ENCODE measurements at regions not wholly inside any gene's neighbourhood (a gene's known extent, or its start where the extent isn't known, plus 50 kb on each side); places are given as distances from the start of the nearest gene placed in this dataset.

DNA sequence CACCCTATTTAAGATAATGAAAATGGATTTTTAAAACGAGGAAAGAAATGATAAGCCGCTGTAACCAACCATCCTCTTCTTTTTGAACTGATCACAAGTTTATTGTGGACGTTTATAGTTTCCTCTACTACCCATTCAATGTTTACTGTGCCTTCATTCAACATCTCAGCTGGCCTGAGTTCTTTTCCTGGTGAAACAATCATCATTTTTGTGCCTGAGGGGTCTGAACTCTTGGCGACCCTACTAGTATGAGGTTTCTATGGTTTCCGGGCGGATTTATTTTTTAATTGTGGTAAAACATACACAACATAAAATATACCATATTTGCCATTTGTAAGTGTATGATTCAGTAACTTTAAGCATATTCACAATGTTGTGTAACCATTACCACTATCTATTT is 100.7 kb downstream of the SPRY1 start:
- no peak for DNase-seq (ENCODE audit: low read depth in 2 of 2)

DNA sequence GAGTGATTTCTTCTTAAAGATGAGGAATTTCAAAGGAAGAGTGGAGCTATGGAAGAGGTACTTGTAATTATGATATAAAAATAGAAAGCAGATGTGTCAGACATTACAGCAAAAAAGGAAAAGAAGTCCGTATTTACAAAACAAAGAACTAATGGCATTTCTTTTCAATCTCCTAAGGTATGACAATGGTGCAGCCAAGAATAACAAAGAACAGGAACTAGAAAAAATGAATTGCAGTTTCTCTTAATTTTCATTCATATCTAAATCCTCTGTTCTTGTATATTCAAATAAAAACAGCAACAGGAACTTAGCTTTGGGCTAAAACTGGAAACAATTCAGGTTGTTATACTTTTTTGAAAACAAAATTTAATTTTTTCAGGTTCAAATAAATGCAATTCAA is 105.1 kb downstream of the SPRY1 start:
- no peak for DNase-seq (ENCODE audit: low read depth in 2 of 2)

DNA sequence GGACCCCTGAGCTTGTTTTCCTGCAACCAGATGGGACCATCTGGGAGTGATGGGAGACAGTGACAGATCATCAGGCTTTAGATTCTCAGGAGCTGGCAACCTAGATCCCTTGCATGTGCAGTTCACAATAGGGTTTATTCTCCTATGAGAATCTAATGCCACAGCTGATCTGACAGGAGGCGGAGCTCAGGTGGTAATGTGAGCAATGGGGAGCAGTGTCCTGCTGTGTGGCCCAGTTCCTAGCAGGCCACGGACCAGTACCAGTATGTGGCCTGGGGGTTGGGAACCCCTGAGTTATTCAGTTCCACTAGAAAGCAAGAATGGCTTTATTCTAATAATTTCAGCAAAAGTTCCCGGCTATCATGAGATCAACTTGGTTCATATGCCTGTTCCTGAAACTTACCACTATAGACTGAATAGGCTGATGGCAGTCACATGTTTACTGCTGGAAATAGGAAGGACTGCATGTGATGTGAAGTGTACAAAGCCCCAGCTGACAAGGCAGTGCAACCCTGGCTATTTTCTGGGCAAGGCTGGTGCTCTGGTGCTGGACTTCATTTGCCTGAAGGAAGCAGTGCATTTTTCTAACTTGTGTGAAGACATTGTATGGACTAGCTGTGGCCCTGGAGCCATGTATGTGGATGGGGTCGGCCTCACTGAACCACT is 107.2 kb downstream of the SPRY1 start:
- no peak for DNase-seq (ENCODE audit: low read depth in 2 of 2)

DNA sequence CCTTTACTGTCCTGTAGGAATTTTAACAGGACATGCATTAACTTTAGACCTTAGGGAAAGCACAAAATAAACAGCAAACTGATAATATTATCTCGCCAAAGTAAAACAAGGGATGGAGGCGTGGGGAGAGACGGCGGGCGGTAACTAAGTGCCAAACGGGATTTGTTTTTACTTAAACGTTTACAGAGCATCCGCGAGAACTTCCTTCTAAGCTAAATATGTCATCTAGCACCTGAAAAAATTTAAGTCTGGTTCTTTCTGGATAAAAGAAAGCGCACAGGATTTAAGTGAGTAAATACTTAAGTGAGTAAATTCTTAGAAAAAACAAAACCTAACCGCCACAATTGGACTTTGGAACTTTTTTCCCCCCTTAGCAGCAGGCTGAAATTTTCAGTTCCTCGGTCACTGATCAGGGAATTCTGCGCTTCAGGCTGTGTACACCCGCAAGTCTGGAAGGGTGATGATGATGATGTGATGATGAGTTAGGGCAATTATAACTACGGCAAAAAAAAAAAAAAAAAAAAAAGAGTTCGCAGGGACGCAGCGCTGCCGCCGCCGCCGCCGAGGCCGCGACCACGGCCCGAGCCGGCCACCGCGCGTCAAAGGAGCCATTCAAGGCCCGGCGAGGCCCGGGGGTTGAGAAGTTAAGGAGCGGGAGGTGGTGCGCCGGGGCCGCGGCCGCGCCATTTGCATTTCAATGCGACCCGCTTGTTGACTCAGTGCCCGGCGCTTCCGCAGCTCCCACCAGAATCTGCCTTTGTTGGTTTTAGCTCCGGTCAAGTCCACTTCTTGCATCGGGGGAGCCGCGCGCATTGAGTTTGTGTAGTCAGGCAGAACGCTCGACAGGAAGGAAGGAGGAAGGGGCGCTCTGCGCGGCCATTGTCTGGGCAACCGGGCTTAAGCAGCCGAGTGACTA is 108.8 kb downstream of the SPRY1 start:
- no peak for DNase-seq (ENCODE audit: low read depth in 2 of 2)

DNA sequence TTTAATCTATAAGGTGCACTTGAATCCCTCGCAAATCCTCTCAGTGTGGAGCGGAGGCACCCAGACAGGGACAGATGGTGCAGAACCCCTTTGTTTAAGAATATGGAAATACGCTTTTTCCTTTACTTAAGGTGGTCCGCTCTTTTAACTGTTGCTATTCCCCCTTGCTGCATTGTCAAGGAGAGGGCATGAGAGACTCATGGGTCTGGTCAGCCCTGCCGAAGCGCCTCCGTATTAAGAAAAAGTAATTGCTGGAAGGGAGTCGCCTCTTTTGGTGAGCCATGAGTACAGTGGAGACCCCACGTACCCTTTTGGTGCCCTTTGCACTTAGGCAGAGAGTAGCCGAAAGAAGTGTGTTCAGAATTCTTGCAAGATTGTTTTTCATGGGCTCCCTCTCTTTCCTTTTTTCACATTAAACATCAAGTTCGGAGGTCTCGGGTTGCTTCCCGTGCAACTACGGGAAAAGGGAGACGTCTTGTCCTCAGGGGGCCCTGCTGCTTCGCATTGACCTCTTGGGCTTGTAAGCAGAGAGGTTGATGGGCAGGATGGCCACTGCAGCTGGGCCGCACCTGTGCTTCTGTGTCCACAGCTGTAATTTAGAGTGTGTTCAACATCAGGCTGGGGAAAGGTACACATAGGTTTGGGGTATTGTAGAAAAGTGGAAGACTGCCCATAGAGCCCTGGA is 109.6 kb downstream of the SPRY1 start:
- no peak for DNase-seq (ENCODE audit: low read depth in 2 of 2)

DNA sequence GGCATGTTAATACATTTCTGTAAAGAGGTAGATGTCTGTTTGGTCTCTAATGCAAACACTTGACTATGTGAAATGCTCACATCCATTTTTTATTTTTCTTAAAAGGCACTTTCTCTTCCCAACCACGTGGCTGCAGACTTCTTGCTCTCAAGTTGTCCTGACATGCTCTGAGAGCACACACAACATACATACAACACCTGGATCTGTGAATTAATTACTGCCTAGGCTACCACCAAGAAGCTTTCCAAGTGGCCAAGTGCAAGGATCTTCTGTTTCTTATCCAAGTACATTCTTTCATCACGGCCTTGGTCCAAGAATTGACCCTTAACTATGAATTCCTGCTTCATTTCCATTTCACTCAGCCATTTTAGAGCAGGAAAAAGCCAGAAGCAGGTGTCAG is 110.8 kb downstream of the SPRY1 start:
- no peak for DNase-seq (ENCODE audit: low read depth in 2 of 2)

DNA sequence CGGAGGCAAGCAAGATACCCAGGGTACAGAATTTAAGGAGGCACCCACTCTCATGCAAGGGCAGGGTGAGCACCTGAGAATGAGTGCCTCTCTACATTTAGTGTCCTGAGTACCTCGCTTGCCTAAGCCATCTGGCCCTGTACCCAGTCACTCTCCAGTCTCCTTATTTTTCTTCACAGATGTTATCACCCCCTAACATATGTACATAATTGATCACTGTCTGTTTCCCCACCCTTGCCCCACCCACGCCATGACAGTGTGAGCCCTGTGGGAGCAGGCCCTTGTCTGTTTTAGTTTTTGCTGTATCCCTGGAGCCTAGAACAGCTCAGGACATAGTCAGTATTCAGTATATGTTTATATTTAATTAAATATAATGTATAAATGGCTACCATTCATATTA is 113.6 kb downstream of the SPRY1 start:
- no peak for DNase-seq (ENCODE audit: low read depth in 2 of 2)

DNA sequence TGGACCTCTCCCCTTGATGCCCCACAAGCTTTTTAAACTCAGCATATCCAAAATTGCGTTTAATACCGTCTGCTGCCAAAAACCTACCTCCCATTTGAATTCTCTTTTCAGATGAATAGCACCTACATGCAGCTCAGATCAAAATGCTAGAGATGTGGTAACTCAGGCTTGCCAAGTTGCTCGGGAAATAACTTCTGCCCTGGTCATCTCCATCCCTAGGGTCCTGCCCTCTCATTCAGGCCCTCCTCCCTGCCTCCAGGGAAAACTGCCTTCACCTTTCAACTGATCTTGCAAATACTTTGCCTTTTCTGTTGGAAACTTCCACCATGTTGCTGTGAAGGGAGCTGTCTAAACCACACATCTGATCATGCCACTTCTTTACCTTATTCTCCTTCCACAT is 114.1 kb downstream of the SPRY1 start:
- no peak for DNase-seq (ENCODE audit: low read depth in 2 of 2)

DNA sequence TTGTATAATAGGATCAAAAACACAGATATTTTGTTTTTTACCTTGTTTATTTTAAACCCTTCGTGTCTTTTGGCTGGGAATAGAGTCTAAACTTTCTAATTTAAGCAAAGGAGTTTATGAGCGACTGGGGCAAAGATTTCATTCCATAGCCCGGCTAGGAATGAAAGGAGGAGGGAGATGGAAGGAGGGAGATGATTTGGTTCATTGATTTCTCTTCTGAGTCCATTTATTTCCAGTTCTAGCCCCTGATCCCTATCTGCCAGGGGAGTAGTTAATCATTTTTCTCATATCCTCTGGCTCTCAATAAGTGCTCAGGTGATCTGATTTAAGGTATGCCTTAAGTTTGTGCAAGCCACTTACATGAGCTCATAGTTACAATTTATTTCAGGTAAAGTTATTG is 120.0 kb downstream of the SPRY1 start:
- no peak for DNase-seq (ENCODE audit: low read depth in 2 of 2)

DNA sequence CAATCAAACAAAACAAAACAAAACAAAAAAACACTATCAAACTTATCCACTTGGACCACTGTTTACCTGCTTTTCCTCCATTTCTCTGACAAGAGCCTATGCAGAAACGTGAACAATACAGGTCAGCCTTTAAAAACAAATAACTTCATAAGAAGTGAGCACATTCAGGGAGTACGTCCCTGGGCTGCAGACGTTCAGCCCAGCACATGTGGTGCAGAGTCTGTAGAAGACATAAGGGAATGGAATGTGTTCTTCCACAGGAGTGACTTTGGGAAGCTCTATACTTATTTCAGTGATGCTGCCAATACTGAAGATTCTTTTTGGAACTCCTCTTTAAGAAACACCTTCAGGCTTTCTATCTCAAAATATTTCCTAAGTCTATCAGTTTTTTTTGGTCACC is 120.6 kb downstream of the SPRY1 start:
- no peak for DNase-seq (ENCODE audit: low read depth in 2 of 2)

DNA sequence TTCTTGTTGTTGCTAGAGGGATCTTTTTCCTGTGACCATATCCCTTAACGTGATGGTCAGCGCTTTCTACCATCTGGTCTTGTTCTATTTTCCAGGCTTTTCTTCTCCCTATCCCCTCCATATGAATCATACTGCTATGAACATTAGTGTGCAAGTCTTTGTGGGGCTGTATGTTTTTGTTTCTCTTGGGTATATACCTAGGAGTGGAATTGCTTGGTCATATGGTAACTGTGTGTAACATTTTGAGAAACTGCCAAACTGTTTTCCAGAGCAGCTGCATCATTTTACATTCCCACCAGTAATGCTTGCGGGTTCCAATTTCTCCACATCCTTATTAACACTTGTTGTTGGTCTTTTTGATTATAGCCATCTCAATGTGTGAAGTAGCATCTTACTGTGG is 121.4 kb downstream of the SPRY1 start:
- no peak for DNase-seq (ENCODE audit: low read depth in 2 of 2)

DNA sequence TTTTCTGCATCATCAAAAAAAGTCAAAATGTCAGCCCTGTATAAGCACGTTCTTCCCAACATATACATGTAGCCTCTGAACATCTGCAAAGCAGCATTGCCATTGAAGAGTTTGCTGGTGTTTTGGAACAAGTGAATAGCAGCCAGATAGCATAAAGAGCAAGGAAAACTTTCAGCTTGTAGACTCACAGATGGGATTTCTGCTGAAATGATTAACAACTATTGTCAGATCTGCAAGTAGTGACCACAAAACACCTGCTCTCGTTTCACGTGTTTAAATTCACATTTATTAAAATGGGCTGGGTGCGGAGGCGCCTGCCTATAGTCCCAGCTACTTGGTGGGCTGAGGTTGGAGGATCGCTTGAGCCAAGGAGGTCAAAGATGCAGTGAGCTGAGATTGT is 123.7 kb downstream of the SPRY1 start:
- DNase-seq (ENCODE audit: low read depth in 2 of 2) = no peak

DNA sequence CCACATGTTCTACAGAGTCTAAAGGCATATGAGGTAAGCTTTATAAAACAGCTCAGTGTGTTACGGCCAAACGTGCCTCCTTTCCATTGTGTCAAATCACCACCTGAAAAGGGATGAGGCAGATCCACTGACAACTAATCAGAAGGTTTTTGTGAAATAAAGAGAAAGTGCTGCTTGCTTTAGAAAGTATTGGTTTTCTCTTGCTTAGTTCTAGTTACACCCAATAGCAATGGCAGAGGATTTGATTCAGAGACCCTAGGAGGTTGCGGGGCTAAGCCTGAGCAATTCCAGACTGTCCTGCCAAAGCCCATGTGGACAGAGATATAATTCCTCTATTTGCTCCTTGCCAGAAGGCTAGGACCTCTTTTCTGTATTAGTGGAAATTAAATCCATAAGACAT is 125.5 kb downstream of the SPRY1 start:
- DNase-seq (ENCODE audit: low read depth in 2 of 2) = no peak

DNA sequence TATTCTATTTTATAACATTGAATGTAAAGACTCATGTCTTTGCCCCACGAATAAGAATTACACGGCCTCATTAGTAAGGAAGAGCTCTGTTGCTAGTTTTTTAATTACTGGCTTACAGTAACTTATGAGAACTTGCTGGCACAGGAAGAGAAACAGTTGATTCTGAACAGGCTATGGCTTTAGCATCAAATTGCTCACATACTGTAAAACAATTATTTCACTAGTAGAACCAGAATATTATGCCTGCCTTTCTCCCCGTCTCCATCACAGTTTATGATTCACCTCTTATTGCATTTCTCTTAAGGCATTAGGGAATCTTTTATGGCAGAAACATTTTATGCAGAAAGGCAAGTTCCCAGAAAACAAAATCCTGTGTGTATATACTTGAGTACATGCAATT is 126.1 kb downstream of the SPRY1 start:
- DNase-seq (ENCODE audit: low read depth in 2 of 2) = no peak

DNA sequence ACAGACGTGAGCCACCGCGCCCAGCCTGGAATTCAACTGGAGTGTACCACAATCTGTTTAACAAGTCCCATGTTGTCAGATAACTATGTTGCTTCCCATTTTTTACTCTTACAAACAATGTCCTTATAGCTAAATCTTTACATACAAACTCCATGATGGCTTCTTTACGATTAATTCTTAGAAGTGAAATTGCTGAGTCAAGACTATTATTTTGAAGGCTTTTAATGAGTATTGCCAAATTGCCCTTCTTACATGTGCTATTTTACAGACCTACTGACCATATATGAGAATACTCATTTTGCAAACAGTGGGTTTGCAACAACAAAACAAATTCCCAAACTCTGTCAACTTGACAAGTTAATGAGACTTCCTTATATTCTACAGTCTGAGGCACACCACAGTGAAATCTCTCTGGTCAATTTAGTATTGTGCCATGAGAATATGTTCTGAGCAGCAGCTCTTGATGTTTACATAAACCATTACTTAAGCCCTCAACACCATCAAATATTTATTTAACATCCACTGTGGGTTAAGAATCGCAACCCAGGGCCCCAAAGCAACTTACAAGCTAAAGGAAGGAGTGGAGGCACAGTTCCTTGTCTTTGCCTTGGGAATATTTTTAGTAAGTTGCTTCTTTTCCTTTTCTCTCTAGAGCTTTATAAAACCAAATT is 128.5 kb downstream of the SPRY1 start:
- DNase-seq (ENCODE audit: low read depth in 2 of 2) = no peak

DNA sequence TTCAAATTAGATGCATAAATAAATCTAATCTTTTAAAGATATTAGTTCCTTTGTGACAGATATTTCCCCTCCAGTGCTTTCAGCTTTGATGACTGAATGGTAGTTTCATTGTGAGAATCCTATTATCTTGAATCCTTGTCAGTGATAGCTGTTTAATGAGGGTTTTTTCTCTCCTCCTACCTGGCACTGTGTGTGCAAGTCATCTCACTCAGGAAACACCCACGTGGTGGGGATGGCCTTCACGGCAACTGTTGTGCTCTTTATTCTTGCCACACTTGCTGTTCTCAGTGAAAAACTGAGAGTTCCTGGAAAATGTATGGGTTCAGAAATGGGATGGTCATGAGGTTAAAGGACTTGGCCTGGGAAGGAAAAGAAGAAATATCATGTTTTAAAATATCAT is 129.9 kb downstream of the SPRY1 start:
- no peak for DNase-seq (ENCODE audit: low read depth in 2 of 2)

DNA sequence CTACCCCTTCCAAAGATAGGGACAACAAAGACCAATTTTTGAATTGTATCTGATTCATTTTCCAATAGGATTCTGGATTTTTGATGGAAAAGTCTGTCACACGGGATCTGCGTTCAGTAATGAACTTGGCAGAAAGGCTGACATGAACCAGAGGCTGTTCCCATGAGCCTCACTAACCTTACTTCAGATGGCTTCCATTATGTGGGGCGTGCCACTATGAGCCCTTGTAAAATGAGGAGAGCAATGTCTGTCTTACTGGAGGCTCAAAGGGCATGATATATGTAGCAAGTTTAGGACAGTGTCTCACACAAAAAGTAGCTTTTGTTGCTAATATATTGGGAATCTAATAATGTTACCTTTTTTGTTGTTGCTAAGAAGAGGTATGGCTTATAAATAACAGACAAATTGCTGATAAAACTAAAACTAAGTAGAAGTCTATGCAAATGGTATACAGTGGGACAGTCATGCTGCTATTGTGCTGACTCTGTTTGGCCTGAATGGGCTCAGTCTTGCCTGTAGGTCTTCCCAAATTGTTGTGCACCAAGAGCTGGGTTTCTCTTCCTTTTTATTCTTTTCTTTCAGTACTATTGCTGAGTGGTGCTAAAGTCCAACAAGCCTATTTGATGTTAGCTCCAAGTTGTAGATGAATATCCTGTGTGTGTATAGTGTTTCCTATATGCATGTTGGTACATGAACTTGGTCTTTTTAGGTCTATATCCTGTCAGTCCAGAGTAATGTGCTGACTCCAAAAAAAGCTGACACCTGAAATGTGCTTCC is 132.1 kb downstream of the SPRY1 start:
- DNase-seq (ENCODE audit: low read depth in 2 of 2) = no peak

DNA sequence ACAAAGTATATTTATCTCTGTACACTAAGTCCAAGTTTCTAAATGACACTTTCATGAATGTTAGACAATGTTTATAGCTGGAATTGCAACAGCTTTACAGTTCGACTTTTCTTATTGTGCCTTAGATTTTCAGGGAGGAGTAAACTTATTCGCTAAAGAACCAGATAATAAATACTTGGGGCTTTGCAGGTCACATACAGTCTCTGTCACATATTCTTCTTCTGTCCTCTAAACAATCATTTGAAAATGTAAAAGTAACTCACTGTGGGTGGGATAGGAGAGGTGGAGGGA is 132.6 kb downstream of the SPRY1 start:
- DNase-seq (ENCODE audit: low read depth in 2 of 2) = no peak

DNA sequence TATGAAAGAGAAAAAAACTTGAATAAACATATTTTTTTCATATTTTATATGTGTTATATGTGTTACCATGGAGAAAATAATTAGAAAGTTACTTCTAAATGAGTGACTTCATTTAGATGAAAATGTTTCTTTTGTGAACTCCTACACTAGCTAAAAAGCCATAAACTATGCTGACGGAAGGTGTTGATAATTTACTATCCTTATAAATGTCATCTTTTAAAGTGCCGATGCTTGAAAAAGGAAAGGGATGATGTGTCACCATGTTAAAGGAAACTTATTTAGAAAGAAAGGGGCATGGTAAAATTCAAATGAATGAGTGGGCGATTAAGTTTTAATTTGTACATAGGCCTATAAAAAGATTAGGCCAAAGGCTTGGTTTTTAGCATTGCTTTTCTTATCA is 133.8 kb downstream of the SPRY1 start:
- DNase-seq (ENCODE audit: low read depth in 2 of 2) = no peak

DNA sequence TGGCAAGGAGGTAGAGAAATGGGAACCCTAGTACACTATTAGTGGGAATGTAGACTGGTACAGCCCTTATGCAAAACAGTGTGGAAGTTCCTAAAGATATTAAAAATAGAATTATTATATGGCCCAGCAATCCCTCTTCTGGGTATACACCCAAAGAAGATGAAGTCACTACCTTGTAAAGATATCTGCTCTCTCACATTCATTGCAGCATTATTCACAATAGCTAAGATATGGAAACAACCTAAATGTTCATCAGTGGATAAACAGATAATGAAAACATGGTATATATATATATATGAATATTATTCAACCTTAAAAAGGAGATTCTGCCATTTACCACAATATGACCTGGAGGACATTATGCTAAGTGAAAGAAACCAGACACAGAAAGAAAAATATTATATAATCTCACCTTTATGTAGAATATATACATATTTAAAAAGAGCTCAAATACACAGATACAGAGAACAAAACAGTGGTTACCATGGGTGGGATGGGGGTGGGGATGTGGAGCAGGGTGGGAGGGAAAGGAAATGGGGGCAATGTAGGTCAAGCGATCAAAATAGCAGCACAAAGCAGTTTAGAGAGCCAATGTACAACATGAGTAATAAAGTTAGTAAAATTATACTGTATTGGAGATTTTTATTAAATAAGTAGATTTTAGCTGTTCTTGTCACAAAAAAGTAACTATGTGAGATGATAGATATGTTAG is 138.6 kb downstream of the SPRY1 start:
- DNase-seq (ENCODE audit: low read depth in 2 of 2) = no peak

DNA sequence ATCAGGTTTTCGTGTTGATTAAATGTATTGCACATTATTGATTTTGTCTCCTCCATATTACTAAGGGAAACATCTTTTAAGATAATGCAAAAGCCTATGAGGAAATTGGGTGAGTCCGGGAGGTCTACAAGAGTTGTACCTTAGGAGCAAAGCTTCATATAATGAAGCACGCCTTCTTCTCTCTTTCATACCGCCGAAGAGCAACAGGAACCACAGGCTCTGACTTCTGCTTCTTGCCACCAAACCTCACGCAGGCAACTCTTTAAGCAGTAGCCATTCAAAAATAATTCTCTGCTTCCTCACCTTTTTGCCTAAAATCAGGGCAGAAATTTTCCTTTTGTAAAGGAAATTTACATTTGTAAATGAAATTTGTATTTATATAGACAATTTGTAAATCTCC is 139.6 kb downstream of the SPRY1 start:
- DNase-seq (ENCODE audit: low read depth in 2 of 2) = no peak

All from stimulated activated CD4-positive, alpha-beta T cell treated with anti-CD3 and anti-CD28 coated beads, Interleukin-1b, Interleukin-23, amount 100 ng/mL, for 4 hours (primary cell).